Body of pancreas (tissue), 4 donors: ENCODE measurements at regions not wholly inside any gene's neighbourhood (a gene's known extent, or its start where the extent isn't known, plus 50 kb on each side); places are given as distances from the start of the nearest gene placed in this dataset.
"Not testable (repeated sequence)": the region's sequence is repeated elsewhere in the genome, so short reads cannot be mapped to it uniquely, and the experiment has no call there.

ENCODE experiments used
- ATAC-seq: fragments of 150-250 bp; one replicate; pipeline ENCODE4 v1.9.1; 2016
- DNase-seq, 4 donors: peaks; one replicate each; pipeline ENCODE4 v3.0.0-alpha.2; 2019
- H3K27ac ChIP-seq, 4 donors: fragments of 200-600 bp; sonication (generic); 1 replicate in 3 of 4; 2 replicates in 1 of 4; pipeline versions ENCODE4 v1.5.1 to v1.6.1; 2016 to 2019; ENCODE audit warnings: mild to moderate bottlenecking in 1 of 4, mixed read lengths in 1 of 4, moderate library complexity in 1 of 4
- H3K27me3 ChIP-seq, 2 donors: fragments of 200-600 bp; sonication (generic); one replicate each; pipeline ENCODE4 v1.6.0; 2016; ENCODE audit warnings: mild to moderate bottlenecking in 1 of 2
- H3K36me3 ChIP-seq, 2 donors: fragments of 200-600 bp; sonication (generic); replicated peaks in 1 of 2; 2 replicates each; pipeline ENCODE4 v1.5.1; 2016; ENCODE audit warnings: low read depth in 2 of 2; ENCODE audit not compliant: insufficient read depth in 1 of 2
- H3K4me1 ChIP-seq: fragments of 200-600 bp; sonication (generic); one replicate; pipeline ENCODE4 v1.6.0; 2016
- H3K4me3 ChIP-seq, 2 donors: fragments of 200-600 bp; sonication (generic); 1 replicate in 1 of 2; 2 replicates in 1 of 2; pipeline ENCODE4 v1.5.1; 2016 to 2019
- H3K9me3 ChIP-seq, 3 donors: fragments of 200-600 bp; sonication (generic); 1 replicate in 2 of 3; 2 replicates in 1 of 3; pipeline ENCODE4 v1.5.1; 2016
- CTCF ChIP-seq, 7 experiments: fragments of 450-650 bp in 4 of 7; fragments of 200-600 bp in 3 of 7; sonication (generic) in 3 of 7; IDR thresholded peaks; one replicate each; pipeline ENCODE4 v1.5.1; 2016 to 2019; ENCODE audit warnings: antibody characterized with exemption in 7 of 7
- POLR2A ChIP-seq, 3 donors: fragments of 450-650 bp; IDR thresholded peaks; one replicate each; pipeline ENCODE4 v1.6.1; 2016; ENCODE audit warnings: antibody characterized with exemption in 3 of 3, mild to moderate bottlenecking in 2 of 3
- WGBS, 2 donors: methylation state at CpG; one replicate each; pipeline ENCODE4 v1.1.5; 2017; 5-methylcytosine and 5-hydroxymethylcytosine counted together
- intact Hi-C: fragments of 100-400 bp; cut with DNase I; formaldehyde crosslinking; loops from one replicate; pipeline ENCODE4 v1.15.1; 2023

DNA sequence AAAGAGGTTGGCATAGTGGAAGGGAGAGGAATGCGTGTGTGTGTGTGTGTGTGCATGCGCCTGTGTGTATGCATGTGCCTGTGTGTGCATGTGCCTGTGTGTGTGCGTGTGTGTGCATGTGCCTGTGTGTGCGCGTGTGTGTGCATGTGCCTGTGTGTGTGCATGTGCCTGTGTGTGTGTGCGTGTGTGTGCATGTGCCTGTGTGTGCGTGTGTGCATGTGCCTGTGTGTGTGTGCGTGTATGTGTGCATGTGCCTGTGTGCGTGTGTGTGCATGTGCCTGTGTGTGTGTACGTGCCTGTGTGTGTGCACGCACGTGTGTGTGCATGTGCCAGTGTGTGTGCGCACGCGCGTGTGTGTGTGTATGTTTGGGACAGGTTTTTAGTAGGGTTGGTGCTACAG is 205.1 kb downstream of the MEMO1 start:
- no peaks in the 10 kb centered on the region for H3K27me3 ChIP-seq
- no peak overlapping the region for H3K4me3 ChIP-seq
- no peak overlapping the region for H3K27ac ChIP-seq
- 66 to 75% methylated on average over 16 of the region's 16 CpGs for WGBS, 2 donors
- no peaks in the 10 kb centered on the region for H3K4me1 ChIP-seq
- TF ChIP-seq POLR2A (IDR thresholded peaks at IDR 0.05) = no peak
- no peak for TF ChIP-seq CTCF (IDR thresholded peaks at IDR 0.05)
- DNase-seq = no peak
- no peaks in the 10 kb centered on the region for H3K9me3 ChIP-seq
- intact Hi-C loops = no loop called here
- ATAC-seq = no peak
- no peaks in the 10 kb centered on the region for H3K36me3 ChIP-seq

- H3K9me3 ChIP-seq, intact Hi-C loops, H3K4me3 ChIP-seq, H3K4me1 ChIP-seq, DNase-seq, H3K27ac ChIP-seq, H3K27me3 ChIP-seq, ATAC-seq, H3K36me3 ChIP-seq: not testable (repeated sequence)
- WGBS, 2 donors = 57 to 86% methylated on average over 3 to 42 of the region's 44 CpGs
Measured at GRCh38 chr2:31803481-31804153, 207.2 kb downstream of the MEMO1 start.

- ATAC-seq (no peak), DNase-seq (no peak)
- no peaks in the 10 kb centered on the region for H3K4me1 ChIP-seq
- WGBS, 2 donors = 92 to 96% methylated on average over 7 of the region's 7 CpGs
- H3K27ac ChIP-seq = no peak overlapping the region
- H3K9me3 ChIP-seq = no peaks in the 10 kb centered on the region
- no peaks in the 10 kb centered on the region for H3K36me3 ChIP-seq
- no peak overlapping the region for H3K4me3 ChIP-seq
- intact Hi-C loops = no loop called here
- TF ChIP-seq CTCF (IDR thresholded peaks at IDR 0.05) (no peak), POLR2A (IDR thresholded peaks at IDR 0.05) (no peak)
- H3K27me3 ChIP-seq = no peaks in the 10 kb centered on the region
Measured at GRCh38 chr2:31802711-31803110, 208.1 kb downstream of the MEMO1 start.

DNA sequence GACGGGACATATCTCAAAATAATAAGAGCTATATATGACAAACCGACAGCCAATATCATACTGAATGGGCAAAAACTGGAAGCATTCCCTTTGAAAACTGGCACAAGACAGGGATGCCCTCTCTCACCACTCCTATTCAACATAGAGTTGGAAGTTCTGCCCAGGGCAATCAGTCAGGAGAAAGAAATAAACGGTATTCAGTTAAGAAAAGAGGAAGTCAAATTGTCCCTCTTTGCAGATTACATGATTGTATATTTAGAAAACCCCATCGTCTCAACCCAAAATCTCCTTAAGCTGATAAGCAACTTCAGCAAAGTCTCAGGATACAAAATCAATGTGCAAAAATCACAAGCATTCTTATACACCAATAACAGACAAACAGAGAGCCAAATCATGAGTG is 211.5 kb downstream of the MEMO1 start:
- H3K36me3 ChIP-seq, H3K4me1 ChIP-seq, intact Hi-C loops, H3K27ac ChIP-seq, DNase-seq, H3K9me3 ChIP-seq, H3K27me3 ChIP-seq, ATAC-seq, H3K4me3 ChIP-seq: not testable (repeated sequence)
- WGBS, 2 donors = 53 to 80% methylated on average over 4 of the region's 4 CpGs

- intact Hi-C loops = no loop called here
- Histone ChIP-seq H3K4me3 (no peak overlapping the region), H3K27ac (no peak overlapping the region), H3K9me3 (no peaks in the 10 kb centered on the region), H3K4me1 (no peaks in the 10 kb centered on the region), H3K36me3 (no peaks in the 10 kb centered on the region), H3K27me3 (no peaks in the 10 kb centered on the region)
- no peak for DNase-seq
- WGBS, 2 donors = 60 to 78% methylated on average over 4 of the region's 4 CpGs
- ATAC-seq = no peak
- TF ChIP-seq CTCF (IDR thresholded peaks at IDR 0.05) (no peak), POLR2A (IDR thresholded peaks at IDR 0.05) (no peak)
Measured at GRCh38 chr2:31788273-31788672, 207.5 kb upstream of the SRD5A2 start.

DNA sequence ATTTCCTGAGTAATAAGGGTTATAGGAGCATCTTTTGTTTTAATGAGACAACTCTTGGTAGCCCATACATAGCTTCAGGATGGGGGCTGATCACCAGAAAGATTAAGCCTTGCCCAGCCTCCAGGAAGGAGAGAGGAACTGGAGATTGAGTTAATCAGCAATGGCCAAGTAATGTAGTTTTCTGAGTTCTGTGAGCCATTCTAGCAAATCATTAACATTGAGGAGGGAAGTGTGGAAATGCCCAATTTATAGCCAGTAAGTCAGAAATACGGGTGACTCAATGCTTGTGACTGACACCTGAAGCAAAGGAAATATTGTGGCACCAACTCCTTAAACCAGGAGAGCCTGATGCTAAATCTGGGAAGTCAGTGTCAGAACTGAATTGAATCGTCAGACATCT is 205.1 kb upstream of the SRD5A2 start:
- Histone ChIP-seq H3K27ac (no peak overlapping the region), H3K9me3 (no peaks in the 10 kb centered on the region), H3K4me3 (no peak overlapping the region), H3K4me1 (no peaks in the 10 kb centered on the region), H3K27me3 (no peaks in the 10 kb centered on the region), H3K36me3 (no peaks in the 10 kb centered on the region)
- WGBS, 2 donors = 24 to 45% methylated on average over 2 of the region's 2 CpGs
- intact Hi-C loops = no loop called here
- DNase-seq = no peak
- TF ChIP-seq CTCF (IDR thresholded peaks at IDR 0.05) (no peak), POLR2A (IDR thresholded peaks at IDR 0.05) (no peak)
- ATAC-seq = no peak
